ENCODE measurements at regions not wholly inside any gene's neighbourhood (a gene's known extent, or its start where the extent isn't known, plus 50 kb on each side); places are given as distances from the start of the nearest gene placed in this dataset.
"Not testable (repeated sequence)": the region's sequence is repeated elsewhere in the genome, so short reads cannot be mapped to it uniquely, and the experiment has no call there.

DNA sequence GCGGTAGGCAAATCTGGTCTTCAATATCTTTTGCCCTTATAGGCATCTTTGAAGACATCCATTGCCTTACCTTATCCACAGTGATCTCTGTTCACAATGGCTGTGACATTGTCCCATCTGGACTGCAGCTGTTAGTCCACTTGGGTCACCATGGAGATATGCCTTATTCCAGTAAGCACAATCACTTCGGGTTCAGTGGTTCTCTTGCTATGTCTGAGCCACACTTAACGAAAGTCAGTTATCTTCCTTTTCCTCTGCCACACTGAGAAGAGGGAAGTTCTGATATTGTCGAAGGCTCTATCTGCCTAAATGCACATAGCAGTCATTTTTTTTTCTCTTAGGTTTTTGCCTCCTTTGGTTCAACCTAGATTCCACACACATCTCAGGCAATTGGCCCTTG is 119.0 kb upstream of the SATB1 start:
- intact Hi-C loops (cut with DNase I), result no loop called here

DNA sequence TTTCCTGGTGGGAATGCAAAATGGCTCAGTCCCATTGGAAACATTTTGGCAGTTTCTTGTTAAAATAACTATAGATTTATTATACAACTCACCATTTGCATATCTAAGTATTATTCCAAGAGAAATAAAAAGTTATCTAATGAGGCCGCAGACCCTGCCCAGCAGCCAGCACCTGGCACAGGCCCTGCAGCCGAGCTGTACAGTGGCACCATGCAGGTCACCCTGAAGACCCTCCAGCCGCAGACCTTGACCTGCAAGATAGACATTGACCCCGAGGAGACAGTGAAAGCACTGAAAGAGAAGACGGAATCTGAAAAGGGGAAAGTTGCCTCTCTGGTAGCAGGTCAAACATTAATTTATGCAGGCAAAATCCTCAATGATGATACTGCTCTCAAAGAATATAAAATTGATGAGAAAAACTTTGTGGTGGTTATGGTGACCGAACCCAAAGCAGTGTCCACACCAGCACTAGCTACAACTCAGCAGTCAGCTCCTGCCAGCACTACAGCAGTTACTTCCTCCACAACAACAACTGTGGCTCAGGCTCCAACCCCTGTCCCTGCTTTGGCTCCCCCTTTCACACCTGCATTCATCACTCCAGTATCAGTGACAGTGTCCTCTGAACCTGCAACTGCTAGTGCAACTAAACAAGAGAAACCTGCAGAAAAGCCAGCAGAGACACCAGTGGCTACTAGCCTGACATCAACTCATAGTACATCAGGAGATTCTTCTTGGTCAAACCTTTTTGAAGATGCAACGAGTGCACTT is 113.5 kb upstream of the SATB1 start:
- intact Hi-C loops (cut with DNase I), result no loop called here

More for the DNA sequence above, 119.0 kb upstream of the SATB1 start:
- DNase-seq (ENCODE audit: low spot score), result no peak

DNA sequence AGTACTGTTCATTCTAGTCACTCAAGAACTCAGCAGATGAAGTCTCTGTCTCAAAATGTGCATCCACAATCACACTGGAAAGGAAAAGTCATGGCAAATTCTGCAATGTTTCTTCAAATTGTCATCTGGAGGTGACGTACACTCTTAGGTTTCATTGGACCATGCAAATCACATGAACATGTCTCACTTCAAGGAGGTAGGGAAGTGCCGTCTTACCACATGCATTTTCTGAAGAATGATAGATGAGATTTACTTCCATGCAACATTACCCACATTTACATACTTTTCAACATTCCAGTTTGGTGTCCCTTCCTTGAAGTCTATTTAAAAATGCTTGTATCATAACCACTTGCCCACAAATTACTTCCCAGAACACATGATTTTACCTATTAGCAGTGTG is 107.9 kb upstream of the SATB1 start:
- DNase-seq (ENCODE audit: low spot score), result no peak
- intact Hi-C loops (cut with DNase I), result no loop called here

More for the DNA sequence above, 113.5 kb upstream of the SATB1 start:
- no peak for DNase-seq (ENCODE audit: low spot score)

DNA sequence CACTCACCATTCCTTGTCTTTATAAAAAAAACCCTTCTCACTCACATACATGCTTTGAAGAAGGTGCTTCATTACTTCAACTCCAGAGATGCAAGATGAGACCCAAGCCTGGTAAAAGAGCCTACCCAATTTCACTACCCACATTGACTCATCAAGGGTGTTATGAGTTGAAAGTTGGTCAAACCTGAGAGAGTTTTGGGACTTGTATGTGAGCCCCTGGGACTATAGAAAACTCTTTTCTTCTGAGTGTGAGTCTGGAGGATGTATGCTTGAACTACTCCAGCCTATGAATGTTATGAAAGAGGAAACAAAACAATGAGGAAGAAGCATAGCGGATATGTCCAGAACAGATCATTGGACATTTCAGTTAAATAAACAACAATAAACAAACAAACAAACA is 106.5 kb upstream of the SATB1 start:
- no peak for DNase-seq (ENCODE audit: low spot score)
- intact Hi-C loops (cut with DNase I), result no loop called here

DNA sequence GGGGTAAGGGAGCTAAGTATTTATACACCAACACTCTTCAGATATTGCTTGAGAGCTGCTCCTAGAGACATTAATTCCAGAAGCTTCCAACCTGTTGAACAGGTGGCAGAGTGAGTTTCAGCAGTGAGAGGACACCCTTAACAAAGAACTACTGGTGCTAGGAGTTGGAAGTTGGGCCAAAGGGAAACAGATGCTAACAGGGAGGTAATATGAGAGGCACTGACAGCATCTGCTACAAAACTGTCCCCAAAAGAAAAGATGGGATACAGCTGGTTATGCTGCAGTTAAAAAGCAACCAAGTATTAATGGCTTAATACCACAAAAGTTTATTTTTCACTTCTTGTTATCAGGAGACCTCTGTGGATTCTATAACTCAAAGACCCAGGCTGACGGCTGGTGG is 104.5 kb upstream of the SATB1 start:
- DNase-seq (ENCODE audit: low spot score), result no peak
- intact Hi-C loops (cut with DNase I), result no loop called here

DNA sequence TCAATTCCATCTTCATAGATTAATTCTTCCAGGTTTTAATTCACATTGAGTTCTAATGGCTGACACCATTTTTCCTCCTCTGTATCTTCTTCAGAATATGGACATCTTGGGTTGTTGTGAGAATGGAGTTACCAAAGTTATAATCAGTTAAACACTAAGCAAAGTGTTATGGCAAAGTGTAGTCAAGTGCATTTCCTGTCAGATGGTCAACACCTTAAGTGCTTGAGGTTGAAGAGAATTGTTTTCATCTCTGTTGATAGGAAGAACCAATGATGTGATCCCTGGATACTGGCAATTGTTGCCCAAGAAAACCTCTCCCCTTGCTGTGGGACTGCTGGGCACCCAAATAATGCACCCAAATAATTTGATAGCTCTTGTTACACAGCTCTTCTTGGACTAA is 102.6 kb upstream of the SATB1 start:
- DNase-seq (ENCODE audit: low spot score), result no peak
- intact Hi-C loops (cut with DNase I), result no loop called here

DNA sequence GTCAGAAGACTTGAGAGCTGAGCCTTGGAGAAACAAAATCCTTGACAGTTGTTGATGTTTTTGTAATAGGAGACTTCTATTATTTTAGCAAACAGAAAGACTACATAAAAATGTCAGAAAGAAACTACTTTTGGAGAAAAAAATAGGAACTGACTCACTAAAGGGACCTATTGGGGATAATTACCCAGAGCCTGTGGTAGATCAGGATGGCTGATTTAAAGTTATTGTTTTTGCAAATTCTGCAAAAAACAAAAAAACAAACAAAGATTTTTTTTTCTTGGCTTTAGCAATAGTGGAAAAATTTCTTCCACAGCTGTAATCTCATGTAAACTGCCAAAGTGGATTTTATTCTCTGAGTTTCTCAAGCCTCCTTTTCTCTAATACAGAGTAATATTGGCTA is 101.5 kb upstream of the SATB1 start:
- DNase-seq (ENCODE audit: low spot score), result no peak
- intact Hi-C loops (cut with DNase I), result no loop called here

DNA sequence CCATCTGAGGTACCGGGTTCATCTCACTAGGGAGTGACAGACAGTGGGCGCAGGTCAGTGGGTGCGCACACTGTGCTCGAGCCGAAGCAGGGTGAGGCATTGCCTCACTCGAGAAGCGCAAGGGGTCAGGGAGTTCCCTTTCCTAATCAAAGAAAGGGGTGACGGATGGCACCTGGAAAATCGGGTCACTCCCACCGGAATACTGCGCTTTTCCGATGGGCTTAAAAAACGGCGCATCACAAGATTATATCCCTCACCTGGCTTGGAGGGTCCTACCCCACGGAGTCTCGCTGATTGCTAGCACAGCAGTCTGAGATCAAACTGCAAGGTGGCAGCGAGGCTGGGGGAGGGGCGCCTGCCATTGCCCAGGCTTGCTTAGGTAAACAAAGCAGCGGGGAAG is 91.0 kb upstream of the SATB1 start:
- intact Hi-C loops (cut with DNase I); DNase-seq (ENCODE audit: low spot score): not testable (repeated sequence)

DNA sequence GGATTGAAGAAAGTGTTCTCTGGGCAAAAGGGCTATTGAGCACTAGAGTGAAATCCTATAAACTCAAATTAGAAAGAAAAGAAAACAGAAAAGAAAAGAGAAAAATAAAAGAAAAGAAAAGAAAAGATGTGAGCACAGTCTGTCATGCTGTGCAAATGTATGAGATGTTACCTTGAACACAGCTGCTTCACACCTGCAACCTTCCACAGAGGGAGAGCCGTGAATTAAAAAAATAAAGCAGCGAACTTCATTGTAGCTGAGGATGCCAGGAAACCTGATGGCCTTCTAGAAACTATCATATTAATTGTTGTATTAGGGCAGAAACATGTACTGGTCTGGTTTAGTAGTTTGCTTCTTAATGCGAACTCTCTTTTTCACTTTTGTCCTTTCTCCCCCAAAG is 88.0 kb upstream of the SATB1 start:
- intact Hi-C loops (cut with DNase I), result no loop called here
- DNase-seq (ENCODE audit: low spot score), result no peak

DNA sequence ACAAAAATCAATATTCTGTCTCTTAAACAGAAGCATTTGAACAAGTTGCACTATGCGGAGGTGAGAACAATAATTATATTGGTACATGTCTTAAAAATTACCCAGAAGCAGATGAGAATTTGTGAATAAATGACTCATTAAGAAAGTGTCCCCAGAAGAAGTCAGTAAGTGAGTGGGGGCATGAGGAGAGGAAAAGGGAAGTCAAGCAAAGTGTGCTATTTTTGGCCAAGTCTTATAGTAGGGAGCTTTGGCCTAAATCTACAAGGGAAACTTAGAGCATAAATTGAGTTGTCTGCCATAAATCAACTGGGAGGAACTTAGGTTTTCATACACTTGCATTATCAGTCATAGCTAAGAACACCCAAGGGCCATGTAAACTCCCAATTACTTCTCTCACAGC is 86.9 kb upstream of the SATB1 start:
- intact Hi-C loops (cut with DNase I), result no loop called here
- no peak for DNase-seq (ENCODE audit: low spot score)

DNA sequence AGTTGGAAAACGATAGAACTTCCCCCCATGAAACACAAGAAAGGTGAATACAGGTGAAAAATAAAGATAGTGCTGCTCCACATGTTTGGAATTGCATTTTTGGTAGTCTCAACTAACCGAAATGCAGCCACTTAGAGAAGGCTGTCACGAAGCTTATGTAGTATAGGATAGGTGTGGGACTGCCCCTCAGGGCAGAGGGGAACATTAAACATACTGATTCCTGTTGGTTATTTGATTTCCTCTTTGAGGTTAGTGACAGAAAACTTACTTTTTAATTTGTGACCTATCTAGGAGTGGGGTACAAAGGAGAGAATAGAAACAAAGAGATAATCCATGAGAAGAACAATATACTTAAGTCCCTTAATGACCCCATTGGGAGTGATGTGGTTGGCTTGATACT is 85.8 kb upstream of the SATB1 start:
- intact Hi-C loops (cut with DNase I), result no loop called here
- no peak for DNase-seq (ENCODE audit: low spot score)

DNA sequence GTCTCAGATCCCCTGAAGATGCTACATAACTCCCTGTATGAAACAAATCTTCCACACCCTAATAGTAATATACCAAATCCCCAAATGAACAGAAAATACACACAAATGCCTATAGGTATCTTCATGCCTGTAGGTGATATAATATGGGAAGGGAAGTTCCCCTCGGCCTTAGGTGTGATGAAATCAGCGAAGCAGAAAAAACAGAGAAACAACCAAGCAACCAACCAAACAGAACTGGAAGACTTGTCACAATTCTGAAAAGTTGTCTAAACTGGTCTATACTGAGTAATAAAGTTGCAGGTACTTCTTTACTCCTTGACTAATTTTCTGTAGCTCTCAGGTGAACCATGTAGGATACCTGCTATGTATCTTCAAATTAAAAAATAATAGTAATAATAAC is 82.2 kb upstream of the SATB1 start:
- DNase-seq (ENCODE audit: low spot score), result no peak
- intact Hi-C loops (cut with DNase I), result no loop called here

DNA sequence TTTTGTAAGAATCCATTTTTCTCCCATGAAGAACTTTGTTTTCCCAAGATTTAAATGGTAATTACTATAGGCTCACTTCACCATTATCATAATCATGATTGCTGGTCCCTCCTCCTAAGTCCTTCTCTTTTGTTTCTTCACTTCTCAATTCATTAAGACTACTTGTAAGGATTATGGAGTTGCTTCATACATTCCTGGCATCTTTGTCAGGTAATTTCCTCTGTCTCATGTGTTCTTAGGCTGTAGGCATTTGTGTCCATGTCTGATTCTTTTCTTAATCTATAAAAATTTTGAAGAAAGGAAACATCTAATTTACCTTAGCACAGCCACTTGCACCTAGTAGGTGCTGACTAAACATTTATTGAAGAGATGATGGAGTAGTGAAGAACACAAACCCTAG is 79.9 kb upstream of the SATB1 start:
- intact Hi-C loops (cut with DNase I), result no loop called here
- DNase-seq (ENCODE audit: low spot score), result no peak

DNA sequence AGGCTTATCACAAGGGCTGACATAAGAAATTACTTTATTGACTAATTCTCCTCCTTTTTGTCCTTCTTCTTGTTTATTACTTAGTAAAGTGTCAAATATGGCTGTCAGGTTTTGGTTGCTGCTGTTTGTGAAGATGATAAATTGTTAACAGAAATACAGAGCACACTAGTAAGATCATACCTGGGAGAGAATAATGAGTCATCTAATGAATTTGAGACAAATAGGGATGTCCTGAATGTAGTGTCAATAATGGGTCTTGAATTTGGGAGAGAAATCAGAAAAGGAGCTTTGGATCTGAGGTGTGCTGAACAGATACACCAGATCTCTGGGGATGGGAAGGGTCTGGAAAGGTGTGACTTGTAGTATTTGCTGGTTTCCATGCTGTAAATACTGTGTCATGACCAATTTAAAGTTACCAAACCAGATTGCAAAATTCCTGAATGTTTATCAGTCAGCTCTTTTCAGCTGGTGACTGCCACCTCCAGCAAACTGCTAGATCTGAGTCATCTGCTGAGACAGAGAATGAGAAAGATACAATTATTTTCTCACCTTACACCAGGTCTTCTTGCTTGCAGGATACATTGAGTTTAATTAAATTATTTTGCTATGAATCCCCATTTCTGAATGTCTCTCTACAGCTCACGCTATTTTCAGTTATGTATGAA is 76.7 kb upstream of the SATB1 start:
- intact Hi-C loops (cut with DNase I), result no loop called here
- DNase-seq (ENCODE audit: low spot score), result no peak

DNA sequence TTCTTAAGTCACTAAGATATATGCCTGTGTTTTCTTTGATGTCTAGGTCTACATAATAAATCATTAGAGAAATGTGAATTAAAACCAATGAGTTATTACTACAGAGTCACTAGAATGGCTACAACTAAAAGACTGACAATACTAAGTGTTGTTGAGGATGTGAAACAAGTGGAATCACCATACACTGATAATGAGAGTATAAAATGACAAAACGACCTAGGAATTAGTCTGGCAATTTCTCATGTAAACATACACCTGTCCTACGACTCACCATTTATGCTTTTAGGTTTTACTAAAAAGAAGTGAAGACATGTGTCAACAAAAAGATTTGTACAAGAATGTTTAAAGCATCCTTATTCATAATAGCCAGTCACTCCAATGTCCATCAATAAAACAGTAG is 75.2 kb upstream of the SATB1 start:
- intact Hi-C loops (cut with DNase I), result no loop called here
- DNase-seq (ENCODE audit: low spot score), result no peak

DNA sequence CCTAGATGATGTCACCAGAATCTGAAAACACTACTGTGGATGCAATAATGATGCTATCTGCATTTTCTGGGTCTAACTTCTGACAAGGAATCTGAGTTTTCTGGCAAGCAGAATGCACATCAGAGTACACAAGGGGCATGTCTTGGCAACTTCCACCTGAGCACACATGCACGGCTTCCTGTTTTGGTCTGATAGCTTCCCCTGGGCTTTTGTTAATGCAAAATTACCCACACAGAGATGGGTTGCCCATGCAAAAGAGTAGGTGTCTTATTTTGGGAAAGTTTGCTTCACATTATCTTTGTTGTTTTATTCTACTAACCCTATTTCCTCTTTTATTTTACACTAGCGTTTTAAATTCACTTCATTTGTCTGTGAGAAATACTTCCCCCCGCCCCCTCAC is 74.2 kb upstream of the SATB1 start:
- intact Hi-C loops (cut with DNase I), result no loop called here
- DNase-seq (ENCODE audit: low spot score), result no peak

DNA sequence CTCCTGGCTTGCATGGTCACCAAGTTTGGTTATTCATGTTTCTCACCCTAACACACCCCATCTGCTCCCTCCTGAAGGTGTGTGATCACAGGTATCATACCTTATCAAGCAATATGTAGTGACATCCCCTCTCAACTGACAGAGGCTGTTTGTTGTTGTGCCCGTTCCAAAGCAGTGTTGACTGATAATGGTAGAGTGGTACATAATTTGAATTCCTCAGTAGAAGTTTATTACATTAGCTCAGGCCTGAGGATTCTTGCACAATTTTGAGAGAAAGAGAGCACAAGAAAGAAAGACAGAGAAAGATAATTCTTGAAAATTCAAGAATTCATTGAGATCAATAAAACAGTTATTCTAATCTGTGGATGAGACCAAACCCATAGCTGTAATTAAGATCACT is 69.1 kb upstream of the SATB1 start:
- intact Hi-C loops (cut with DNase I), result no loop called here
- no peak for DNase-seq (ENCODE audit: low spot score)

DNA sequence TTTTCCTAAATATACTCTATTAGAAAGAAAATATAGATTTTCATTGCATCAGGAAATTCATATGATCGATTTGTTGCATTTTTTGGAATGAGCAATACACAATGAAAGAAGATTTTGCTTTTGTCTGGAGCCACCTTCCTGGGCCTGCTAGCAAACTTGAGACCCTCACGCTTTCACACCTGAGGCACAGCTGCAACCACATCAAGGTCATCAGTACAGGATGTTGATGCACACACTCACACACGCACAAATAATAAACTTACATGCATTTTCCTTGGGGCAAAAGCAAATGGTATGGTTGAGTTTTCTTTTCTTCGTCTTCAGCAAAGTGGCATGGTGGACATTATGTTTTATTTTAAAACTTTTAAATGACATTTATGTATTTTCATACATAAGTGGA is 64.8 kb upstream of the SATB1 start:
- no peak for DNase-seq (ENCODE audit: low spot score)
- intact Hi-C loops (cut with DNase I), result no loop called here

DNA sequence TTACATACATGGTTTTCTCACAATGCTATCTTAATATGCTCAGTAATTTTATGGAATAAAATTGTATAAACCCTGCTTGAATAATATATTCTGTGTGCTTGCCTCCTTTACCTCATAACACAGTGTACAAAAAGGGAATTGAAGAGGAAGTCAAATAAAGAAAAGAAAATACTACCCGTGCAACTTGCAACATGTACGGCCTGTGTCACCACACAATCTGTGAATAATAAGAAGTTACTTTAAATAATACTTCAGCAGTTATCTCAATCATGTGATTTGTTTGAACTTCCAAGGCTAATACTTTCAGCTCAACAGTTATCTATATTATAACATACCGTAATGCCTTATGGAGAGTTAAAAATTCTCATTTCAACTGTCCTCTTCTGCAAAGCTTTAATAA is 58.1 kb upstream of the SATB1 start:
- DNase-seq (ENCODE audit: low spot score), result no peak
- intact Hi-C loops (cut with DNase I), result no loop called here

DNA sequence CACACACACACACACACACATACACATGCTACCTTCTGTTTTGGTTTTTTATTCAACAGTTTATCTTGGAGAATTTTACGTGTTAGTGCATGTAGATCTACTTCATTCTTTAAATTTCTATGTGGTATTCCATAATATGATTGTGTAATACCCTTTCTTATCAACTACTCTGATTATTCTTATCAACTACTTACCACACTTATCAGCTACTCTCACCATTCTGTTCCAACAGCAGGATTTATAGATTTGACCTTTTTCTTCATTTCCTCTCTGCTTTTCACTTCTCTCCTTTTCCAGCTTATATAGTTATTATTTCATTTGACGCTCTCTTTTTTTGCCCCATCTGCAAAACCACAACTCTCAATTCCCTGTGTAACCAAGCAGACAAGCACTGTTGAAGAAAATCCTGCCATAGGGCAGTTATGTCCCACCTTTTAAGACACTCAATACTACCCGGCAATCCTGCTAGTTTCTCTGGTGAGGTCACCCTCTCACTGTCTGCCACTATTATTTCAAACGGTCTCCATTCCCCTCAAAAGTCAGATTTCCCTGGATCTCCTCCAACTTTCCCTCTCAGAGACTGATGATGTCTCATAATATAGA is 56.9 kb upstream of the SATB1 start:
- intact Hi-C loops (cut with DNase I), result no loop called here
- DNase-seq (ENCODE audit: low spot score), result no peak

DNA sequence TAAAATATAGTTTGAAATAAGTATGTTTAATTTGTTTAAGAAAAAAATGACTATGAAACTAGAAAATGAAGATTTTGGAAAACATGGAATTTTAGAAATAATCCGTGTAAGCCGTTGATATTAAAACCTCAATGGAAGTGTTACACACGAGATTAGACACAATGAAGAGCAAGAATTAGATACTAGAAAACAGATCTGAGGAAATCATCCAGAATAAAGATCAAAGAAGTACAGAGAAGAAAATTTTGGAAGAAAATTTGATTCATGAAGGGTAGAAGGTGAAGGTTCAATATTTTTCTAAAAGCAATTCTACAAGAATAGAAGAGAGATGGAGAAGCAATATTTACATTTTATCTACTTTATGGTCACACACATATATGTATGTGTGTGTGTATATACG is 52.5 kb upstream of the SATB1 start:
- intact Hi-C loops (cut with DNase I), result no loop called here

More for the DNA sequence above, 52.5 kb upstream of the SATB1 start:
- DNase-seq (ENCODE audit: low spot score), result no peak
